ENCODE measurements at regions not wholly inside any gene's neighbourhood (a gene's known extent, or its start where the extent isn't known, plus 50 kb on each side); places are given as distances from the start of the nearest gene placed in this dataset.

GRCh38 chr3:170773682-170774425 is 96.1 kb downstream of the RPL22L1 start:
- no peak for TF ChIP-seq SIN3A (IDR thresholded peaks at IDR 0.05; ENCODE audit: borderline replicate concordance, insufficient read depth, low read depth, low read length)
- TF ChIP-seq CTCF (IDR thresholded peaks at IDR 0.05), result no peak
- no peak for TF ChIP-seq REST (IDR thresholded peaks at IDR 0.05; ENCODE audit: insufficient read depth in 1 of 2, low read depth in 2 of 2, low read length in 1 of 2)
- TF ChIP-seq POLR2AphosphoS5 (IDR thresholded peaks at IDR 0.05; ENCODE audit: low read depth, low read length), result no peak
- TF ChIP-seq TCF7L2 (IDR thresholded peaks at IDR 0.05; ENCODE audit: low read depth, low read length), result no peak
- BruUV-seq (replicated peaks), result no TSS peak
- ATAC-seq, result no peak
- ChIA-PET POLR2A (no interaction called here), CTCF (interaction anchor here (0.7 kb wide), 1 partner anchor 16 kb away, joined by 3 read pairs; no protein-coding TSS in a partner anchor)
- in situ Hi-C loops (cut with HindIII; ENCODE audit: low pct_unique_long_range_greater_than_20kb, low sequenced_read_pairs), result no loop called here
- Histone ChIP-seq H3K4me3 (ENCODE audit: low read depth in 2 of 2, low read length in 2 of 2) (no peak overlapping the region), H3K27ac (ENCODE audit: low read length) (no peak overlapping the region), H3K36me3 (ENCODE audit: control insufficient read depth, insufficient read depth, low read length) (no peaks in the 10 kb centered on the region), H3K4me1 (ENCODE audit: control insufficient read depth, insufficient read depth, low read length) (peaks cover under 1% of the 10 kb centered on the region; the same call in 1 of the 2 replicates), H3K9me3 (ENCODE audit: control insufficient read depth, insufficient read depth, low read depth, low read length) (no peaks in the 10 kb centered on the region; the same call in 1 of the 2 replicates), H3K27me3 (ENCODE audit: control insufficient read depth, insufficient read depth, low read length) (no peaks in the 10 kb centered on the region)
- DNase-seq (ENCODE audit: low read depth, low spot score), result no peak
- intact Hi-C loops (cut with micrococcal nuclease; ENCODE audit: unreplicated experiment), result no loop called here

- ATAC-seq, result no peak
- no TSS peak for BruUV-seq (replicated peaks)
- Histone ChIP-seq H3K27me3 (ENCODE audit: control insufficient read depth, insufficient read depth, low read length) (no peaks in the 10 kb centered on the region), H3K4me3 (ENCODE audit: low read depth in 2 of 2, low read length in 2 of 2) (no peak overlapping the region), H3K9me3 (ENCODE audit: control insufficient read depth, insufficient read depth, low read depth, low read length) (no peaks in the 10 kb centered on the region), H3K36me3 (ENCODE audit: control insufficient read depth, insufficient read depth, low read length) (no peaks in the 10 kb centered on the region), H3K4me1 (ENCODE audit: control insufficient read depth, insufficient read depth, low read length) (peaks cover 5% of the 10 kb centered on the region; the same call in 1 of the 2 replicates), H3K27ac (ENCODE audit: low read length) (no peak overlapping the region)
- TF ChIP-seq CTCF (IDR thresholded peaks at IDR 0.05) (no peak), TCF7L2 (IDR thresholded peaks at IDR 0.05; ENCODE audit: low read depth, low read length) (no peak), POLR2AphosphoS5 (IDR thresholded peaks at IDR 0.05; ENCODE audit: low read depth, low read length) (no peak), REST (IDR thresholded peaks at IDR 0.05; ENCODE audit: insufficient read depth in 1 of 2, low read depth in 2 of 2, low read length in 1 of 2) (no peak), SIN3A (IDR thresholded peaks at IDR 0.05; ENCODE audit: borderline replicate concordance, insufficient read depth, low read depth, low read length) (no peak)
- in situ Hi-C loops (cut with HindIII; ENCODE audit: low pct_unique_long_range_greater_than_20kb, low sequenced_read_pairs), result no loop called here
- DNase-seq (ENCODE audit: low read depth, low spot score), result no peak
- ChIA-PET POLR2A (no interaction called here), CTCF (no interaction called here)
- intact Hi-C loops (cut with micrococcal nuclease; ENCODE audit: unreplicated experiment), result no loop called here
Observed at GRCh38 chr3:170772175-170772574, 97.8 kb downstream of the RPL22L1 start.

All from Panc1 (cell line).